HL-60 (cell line): ENCODE measurements at regions not wholly inside any gene's neighbourhood (a gene's known extent, or its start where the extent isn't known, plus 50 kb on each side); places are given as distances from the start of the nearest gene placed in this dataset.

Experiments
- DNase-seq, 2 experiments: peaks; one replicate each; pipeline ENCODE4 v3.0.0-alpha.2; 2010 to 2020; ENCODE audit warnings: low read depth in 1 of 2, low spot score in 1 of 2
- H3K27ac ChIP-seq: fragments of 250-450 bp; sonication (Bioruptor Pico); replicated peaks from 2 replicates; pipeline ENCODE4 v1.5.1; 2020; ENCODE audit warnings: mild to moderate bottlenecking, moderate library complexity
- H3K27me3 ChIP-seq: fragments of 250-450 bp; sonication (Bioruptor Pico); 2 replicates; pipeline ENCODE4 v1.5.1; 2021; ENCODE audit warnings: mild to moderate bottlenecking, moderate library complexity; ENCODE audit not compliant: insufficient read depth, poor library complexity, severe bottlenecking
- H3K4me3 ChIP-seq: replicated peaks from 2 replicates; pipeline ENCODE4 v1.5.1; 2011; ENCODE audit warnings: mild to moderate bottlenecking, control low read depth, low read length; ENCODE audit not compliant: insufficient read depth
- GABPA ChIP-seq: IDR thresholded peaks from 2 replicates; pipeline ENCODE4 v1.6.1; 2012; ENCODE audit warnings: low read depth
- POLR2AphosphoS5 ChIP-seq: IDR thresholded peaks from 2 replicates; pipeline ENCODE4 v1.6.1; 2012; ENCODE audit warnings: low read depth
- REST ChIP-seq: IDR thresholded peaks from 2 replicates; pipeline ENCODE4 v1.6.1; 2012; ENCODE audit warnings: low read depth; ENCODE audit not compliant: insufficient replicate concordance
- SPI1 ChIP-seq: IDR thresholded peaks from 2 replicates; pipeline ENCODE4 v1.6.1; 2012; ENCODE audit warnings: low read depth, mild to moderate bottlenecking, borderline replicate concordance
- TF ChIP-seq, protein P1 (sequence below): IDR thresholded peaks from one replicate; pipeline ENCODE4 v1.5.1; 2011; ENCODE audit warnings: low read length, control low read depth, inconsistent platforms; ENCODE audit not compliant: insufficient read depth

- H3K27me3 ChIP-seq = no peaks in the 10 kb centered on the region
- no peak for DNase-seq
These were observed 754.2 kb downstream of the FGF9 start for GRCh38 chr13:22425087-22425486.

DNA sequence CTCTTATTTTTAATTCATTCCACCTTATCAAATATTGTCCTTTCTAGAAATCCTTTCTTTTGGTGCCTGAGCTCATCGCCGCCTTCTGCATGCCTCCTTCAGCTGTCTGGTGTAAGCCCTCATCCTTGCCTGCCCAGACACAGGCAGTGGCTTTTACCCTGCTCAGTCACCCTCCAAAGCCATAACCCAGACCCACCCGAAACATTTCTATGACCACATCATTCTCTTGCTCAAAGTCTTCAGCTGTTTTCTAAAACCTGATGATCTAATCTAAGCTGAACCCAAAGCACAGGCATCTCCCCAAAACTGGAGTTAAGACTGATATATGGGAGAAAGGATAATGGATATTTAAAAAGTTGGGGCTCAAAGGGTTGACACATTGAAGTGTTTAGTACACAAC is 753.7 kb upstream of the SGCG start:
- Histone ChIP-seq H3K4me3 (no peak overlapping the region), H3K27ac (no peak overlapping the region), H3K27me3 (no peaks in the 10 kb centered on the region)
- DNase-seq = no peak
- TF ChIP-seq GABPA = no peak
- no peak for TF ChIP-seq SPI1
- TF ChIP-seq POLR2AphosphoS5 = no peak
- no peak for TF ChIP-seq REST
- TF ChIP-seq, protein P1, sequence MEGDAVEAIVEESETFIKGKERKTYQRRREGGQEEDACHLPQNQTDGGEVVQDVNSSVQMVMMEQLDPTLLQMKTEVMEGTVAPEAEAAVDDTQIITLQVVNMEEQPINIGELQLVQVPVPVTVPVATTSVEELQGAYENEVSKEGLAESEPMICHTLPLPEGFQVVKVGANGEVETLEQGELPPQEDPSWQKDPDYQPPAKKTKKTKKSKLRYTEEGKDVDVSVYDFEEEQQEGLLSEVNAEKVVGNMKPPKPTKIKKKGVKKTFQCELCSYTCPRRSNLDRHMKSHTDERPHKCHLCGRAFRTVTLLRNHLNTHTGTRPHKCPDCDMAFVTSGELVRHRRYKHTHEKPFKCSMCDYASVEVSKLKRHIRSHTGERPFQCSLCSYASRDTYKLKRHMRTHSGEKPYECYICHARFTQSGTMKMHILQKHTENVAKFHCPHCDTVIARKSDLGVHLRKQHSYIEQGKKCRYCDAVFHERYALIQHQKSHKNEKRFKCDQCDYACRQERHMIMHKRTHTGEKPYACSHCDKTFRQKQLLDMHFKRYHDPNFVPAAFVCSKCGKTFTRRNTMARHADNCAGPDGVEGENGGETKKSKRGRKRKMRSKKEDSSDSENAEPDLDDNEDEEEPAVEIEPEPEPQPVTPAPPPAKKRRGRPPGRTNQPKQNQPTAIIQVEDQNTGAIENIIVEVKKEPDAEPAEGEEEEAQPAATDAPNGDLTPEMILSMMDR = no peak

More at GRCh38 chr13:22425087-22425486, 754.2 kb downstream of the FGF9 start:
- H3K27ac ChIP-seq = no peak overlapping the region
- H3K4me3 ChIP-seq = no peak overlapping the region
- no peak for TF ChIP-seq REST
- no peak for TF ChIP-seq POLR2AphosphoS5
- TF ChIP-seq SPI1 = no peak
- TF ChIP-seq, protein P1 = no peak
- no peak for TF ChIP-seq GABPA

- TF ChIP-seq SPI1 (no peak), POLR2AphosphoS5 (no peak), REST (no peak), GABPA (no peak)
- TF ChIP-seq, protein P1 = no peak
- Histone ChIP-seq H3K27me3 (no peaks in the 10 kb centered on the region), H3K4me3 (no peak overlapping the region), H3K27ac (no peak overlapping the region)
- no peak for DNase-seq
These were observed 753.0 kb upstream of the SGCG start for GRCh38 chr13:22427783-22428182.
